Transverse colon (tissue), 4 donors: ENCODE measurements at regions not wholly inside any gene's neighbourhood (a gene's known extent, or its start where the extent isn't known, plus 50 kb on each side); places are given as distances from the start of the nearest gene placed in this dataset.
A peak's percentile ranks its signal among the peaks of the same experiment; 100 is the strongest.
"Not testable (repeated sequence)": the region's sequence is repeated elsewhere in the genome, so short reads cannot be mapped to it uniquely, and the experiment has no call there.

Experiments used
- DNase-seq: peaks from one replicate; pipeline ENCODE4 v3.0.0-alpha.2; 2019
- H3K27ac ChIP-seq, 4 donors: fragments of 200-600 bp; sonication (generic); 2 replicates each; pipeline ENCODE4 v1.5.1; 2016 to 2018; ENCODE audit warnings: inconsistent platforms in 4 of 4
- H3K27me3 ChIP-seq: fragments of 200-600 bp; sonication (generic); 2 replicates; pipeline ENCODE4 v1.5.1; 2017; ENCODE audit warnings: inconsistent platforms
- H3K36me3 ChIP-seq, 4 donors: fragments of 200-600 bp; sonication (generic); 2 replicates each; pipeline ENCODE4 v1.5.1; 2017 to 2019; ENCODE audit warnings: inconsistent platforms in 4 of 4
- H3K4me1 ChIP-seq, 4 donors: fragments of 200-600 bp; sonication (generic); 2 replicates each; pipeline ENCODE4 v1.5.1; 2017 to 2020; ENCODE audit warnings: inconsistent platforms in 4 of 4
- H3K4me3 ChIP-seq, 4 donors: fragments of 200-600 bp; sonication (generic); 1 replicate in 1 of 4; 2 replicates in 3 of 4; pipeline versions ENCODE4 v1.5.1 to v1.6.1; 2017 to 2019; ENCODE audit warnings: inconsistent platforms in 4 of 4
- H3K9me3 ChIP-seq, 2 donors: fragments of 200-600 bp; sonication (generic); 2 replicates each; pipeline ENCODE4 v1.5.1; 2017 to 2019; ENCODE audit warnings: inconsistent platforms in 2 of 2
- EP300 ChIP-seq: sonication (generic); formaldehyde crosslinking; IDR thresholded peaks from one replicate; pipeline ENCODE4 v1.6.1; 2017; ENCODE audit warnings: antibody characterized with exemption, low read depth
- POLR2A ChIP-seq: fragments of 450-650 bp; IDR thresholded peaks from one replicate; pipeline ENCODE4 v1.6.1; 2016; ENCODE audit warnings: antibody characterized with exemption, mild to moderate bottlenecking, moderate library complexity
- POLR2AphosphoS5 ChIP-seq, 3 donors: sonication (generic); formaldehyde crosslinking; IDR thresholded peaks; one replicate each; pipeline ENCODE4 v1.6.1; 2016; ENCODE audit warnings: antibody characterized with exemption in 3 of 3
- WGBS, 2 donors: methylation state at CpG; one replicate each; pipeline ENCODE4 v1.1.5; 2018; ENCODE audit warnings: low coverage in 1 of 2; 5-methylcytosine and 5-hydroxymethylcytosine counted together
- in situ Hi-C, 4 donors: fragments of 200-750 bp; cut with MboI; loops; one replicate each; pipeline versions ENCODE4 v1.15.0 to v1.15.1; 2017; ENCODE audit warnings: low sequenced_read_pairs in 3 of 4, low pct_ligation_motif_present in 1 of 4, low pct_unique_long_range_greater_than_20kb in 1 of 4
- intact Hi-C: fragments of 100-400 bp; cut with DNase I; formaldehyde crosslinking; loops from one replicate; pipeline ENCODE4 v1.15.1; 2023; ENCODE audit warnings: low total_unique reads
- TF ChIP-seq, protein P1 (sequence below), 5 experiments: fragments of 200-600 bp in 3 of 5; fragments of 450-650 bp in 2 of 5; sonication (generic) in 3 of 5; IDR thresholded peaks; 1 replicate in 2 of 5; 2 replicates in 3 of 5; pipeline ENCODE4 v1.5.1; 2016 to 2017; ENCODE audit warnings: antibody characterized with exemption in 5 of 5, inconsistent platforms in 3 of 5, mild to moderate bottlenecking in 2 of 5, moderate library complexity in 1 of 5

GRCh38 chr2:203636588-203637470, 69.6 kb upstream of the CD28 start:
- 28 to 38% methylated on average over 3 of the region's 3 CpGs for WGBS, 2 donors
- DNase-seq = peak; percentile 41
- in situ Hi-C loops = loop anchor here in 1 of 4 donors (25.0 kb wide), 1 partner anchor 400 kb away; the partner anchor contains the start of gene CYP20A1

GRCh38 chr2:203637471-203638167, 68.8 kb upstream of the CD28 start:
- Histone ChIP-seq H3K4me1 (peaks cover 14 to 18% (median 18%) of the 10 kb centered on the region in 4 donors), H3K4me3 (no peak overlapping the region), H3K36me3 (no peaks in the 10 kb centered on the region), H3K9me3 (no peaks in the 10 kb centered on the region), H3K27me3 (no peaks in the 10 kb centered on the region), H3K27ac (peak overlapping the region; percentile 33 to 75 (median 53))
- in situ Hi-C loops (loop anchor here in 1 of 4 donors (25.0 kb wide), 1 partner anchor 400 kb away; the partner anchor contains the start of gene CYP20A1), intact Hi-C loops (no loop called here)
- TF ChIP-seq EP300 = no peak
- TF ChIP-seq, protein P1, sequence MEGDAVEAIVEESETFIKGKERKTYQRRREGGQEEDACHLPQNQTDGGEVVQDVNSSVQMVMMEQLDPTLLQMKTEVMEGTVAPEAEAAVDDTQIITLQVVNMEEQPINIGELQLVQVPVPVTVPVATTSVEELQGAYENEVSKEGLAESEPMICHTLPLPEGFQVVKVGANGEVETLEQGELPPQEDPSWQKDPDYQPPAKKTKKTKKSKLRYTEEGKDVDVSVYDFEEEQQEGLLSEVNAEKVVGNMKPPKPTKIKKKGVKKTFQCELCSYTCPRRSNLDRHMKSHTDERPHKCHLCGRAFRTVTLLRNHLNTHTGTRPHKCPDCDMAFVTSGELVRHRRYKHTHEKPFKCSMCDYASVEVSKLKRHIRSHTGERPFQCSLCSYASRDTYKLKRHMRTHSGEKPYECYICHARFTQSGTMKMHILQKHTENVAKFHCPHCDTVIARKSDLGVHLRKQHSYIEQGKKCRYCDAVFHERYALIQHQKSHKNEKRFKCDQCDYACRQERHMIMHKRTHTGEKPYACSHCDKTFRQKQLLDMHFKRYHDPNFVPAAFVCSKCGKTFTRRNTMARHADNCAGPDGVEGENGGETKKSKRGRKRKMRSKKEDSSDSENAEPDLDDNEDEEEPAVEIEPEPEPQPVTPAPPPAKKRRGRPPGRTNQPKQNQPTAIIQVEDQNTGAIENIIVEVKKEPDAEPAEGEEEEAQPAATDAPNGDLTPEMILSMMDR (IDR thresholded peaks at IDR 0.05) = no peak
- TF ChIP-seq POLR2A = no peak
- no peak for TF ChIP-seq POLR2AphosphoS5 (IDR thresholded peaks at IDR 0.05)
- WGBS, 2 donors = 49 to 54% methylated on average over 4 of the region's 4 CpGs
- no peak for DNase-seq

More at GRCh38 chr2:203636588-203637470, 69.6 kb upstream of the CD28 start:
- Histone ChIP-seq H3K4me3 (no peak overlapping the region), H3K27me3 (no peaks in the 10 kb centered on the region), H3K4me1 (peaks cover 14 to 18% (median 18%) of the 10 kb centered on the region in 4 donors), H3K9me3 (no peaks in the 10 kb centered on the region), H3K27ac (peak overlapping the region; percentile 33 to 75 (median 53)), H3K36me3 (no peaks in the 10 kb centered on the region)
- intact Hi-C loops = no loop called here
- TF ChIP-seq EP300 (no peak), POLR2AphosphoS5 (IDR thresholded peaks at IDR 0.05) (peak in 1 of 3 donors; percentile 7)

DNA sequence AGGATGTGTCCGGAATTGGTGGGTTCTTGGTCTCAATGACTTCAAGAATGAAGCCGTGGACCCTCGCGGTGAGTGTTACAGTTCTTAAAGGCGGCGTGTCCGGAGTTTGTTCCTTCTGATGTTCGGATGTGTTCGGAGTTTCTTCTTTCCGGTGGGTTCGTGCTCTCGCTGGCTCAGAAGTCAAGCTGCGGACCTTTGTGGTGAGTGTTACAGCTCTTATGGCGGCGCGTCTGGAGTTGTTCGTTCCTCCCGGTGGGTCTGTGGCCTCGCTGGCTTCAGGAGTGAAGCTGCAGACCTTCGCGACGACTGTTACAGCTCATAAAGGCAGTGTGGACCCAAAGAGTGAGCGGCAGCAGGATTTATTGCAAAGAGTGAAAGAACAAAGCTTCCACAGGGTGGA, 64.6 kb upstream of the CD28 start:
- 97 to 98% methylated on average over 6 to 23 of the region's 23 CpGs for WGBS, 2 donors
- H3K27ac ChIP-seq, H3K4me3 ChIP-seq, intact Hi-C loops, H3K9me3 ChIP-seq, H3K36me3 ChIP-seq, DNase-seq, H3K27me3 ChIP-seq: not testable (repeated sequence)
- H3K4me1 ChIP-seq = peaks cover 11 to 16% (median 15%) of the 10 kb centered on the region in 4 donors
- in situ Hi-C loops = loop anchor here in 1 of 4 donors (25.0 kb wide), 1 partner anchor 405 kb away; the partner anchor contains the start of gene CYP20A1

- H3K27me3 ChIP-seq, DNase-seq, H3K27ac ChIP-seq, H3K9me3 ChIP-seq, intact Hi-C loops, H3K4me1 ChIP-seq, H3K36me3 ChIP-seq, H3K4me3 ChIP-seq: not testable (repeated sequence)
- 94% methylated on average over 35 of the region's 35 CpGs; no CpG with 5 or more reads in 1 of the 2 donors for WGBS, 2 donors
- in situ Hi-C loops = loop anchor here in 1 of 4 donors (25.0 kb wide), 1 partner anchor 406 kb away; the partner anchor contains the start of gene CYP20A1
Observed at GRCh38 chr2:203642841-203643240, 63.6 kb upstream of the CD28 start.

- no peak for TF ChIP-seq POLR2AphosphoS5 (IDR thresholded peaks at IDR 0.05)
- no peak for TF ChIP-seq POLR2A
- TF ChIP-seq, protein P1 (IDR thresholded peaks at IDR 0.05) = no peak
- no peak for TF ChIP-seq EP300
- in situ Hi-C loops = loop anchor here in 1 of 4 donors (25.0 kb wide), 1 partner anchor 409 kb away; the partner anchor contains the start of gene CYP20A1
- Histone ChIP-seq H3K4me3 (no peak overlapping the region), H3K9me3 (no peaks in the 10 kb centered on the region), H3K36me3 (no peaks in the 10 kb centered on the region), H3K4me1 (peaks cover 18 to 31% (median 25%) of the 10 kb centered on the region in 4 donors), H3K27me3 (no peaks in the 10 kb centered on the region), H3K27ac (no peak overlapping the region)
- no peak for DNase-seq
- WGBS, 2 donors = 83 to 91% methylated on average over 1 of the region's 1 CpG
- intact Hi-C loops = no loop called here
Observed at GRCh38 chr2:203645831-203646230, 60.6 kb upstream of the CD28 start.
